ENCODE measurements at regions not wholly inside any gene's neighbourhood (a gene's known extent, or its start where the extent isn't known, plus 50 kb on each side); places are given as distances from the start of the nearest gene placed in this dataset.

DNA sequence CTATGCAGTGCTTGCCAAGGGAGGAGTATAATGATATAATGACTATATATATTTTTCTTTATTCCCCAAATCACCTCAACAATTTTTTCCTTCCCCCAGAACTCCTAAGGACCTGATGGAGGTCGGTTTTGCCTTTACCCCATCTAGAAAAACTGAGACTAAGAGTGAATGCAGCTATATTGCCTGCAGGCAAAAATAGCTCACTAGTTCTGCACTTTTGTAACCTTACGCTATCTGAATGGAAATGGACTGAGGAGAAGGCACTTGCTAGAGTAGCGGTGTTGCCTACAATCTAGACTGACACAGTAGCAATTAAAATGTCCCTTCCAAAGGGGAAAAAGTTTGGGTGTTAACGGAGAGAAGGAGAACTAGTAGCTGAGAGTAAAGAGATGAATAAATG is 379.5 kb upstream of the SEMA6D start:
- H3K4me1 ChIP-seq (ENCODE audit: insufficient read depth, low read length) = no peaks in the 10 kb centered on the region
- Mint-ChIP-seq H3K9me3 (peaks cover 2 to 9% (median 6%) of the 10 kb centered on the region in 8 donors), H3K4me3 (no peak overlapping the region), H3K4me1 (no peaks in the 10 kb centered on the region), H3K27ac (no peak overlapping the region), H3K36me3 (no peaks in the 10 kb centered on the region), H3K27me3 (no peaks in the 10 kb centered on the region)
- H3K27me3 ChIP-seq (ENCODE audit: insufficient read depth, low read length) = no peaks in the 10 kb centered on the region
- no peak overlapping the region for H3K4me3 ChIP-seq (ENCODE audit: low read length in 2 of 2)
- H3K27ac ChIP-seq (ENCODE audit: low read depth, low read length) = no peak overlapping the region
- H3K36me3 ChIP-seq (ENCODE audit: insufficient read depth, low read length) = no peaks in the 10 kb centered on the region
- no peaks in the 10 kb centered on the region for H3K9me3 ChIP-seq (ENCODE audit: control insufficient read depth in 1 of 2, low read length in 2 of 2)
- intact Hi-C loops (cut with micrococcal nuclease) = no loop called here
- CTCF ChIA-PET (ENCODE audit: partially characterized antibody) = no interaction called here
- no peak for DNase-seq
- POLR2A ChIA-PET (ENCODE audit: partially characterized antibody) = no interaction called here

DNA sequence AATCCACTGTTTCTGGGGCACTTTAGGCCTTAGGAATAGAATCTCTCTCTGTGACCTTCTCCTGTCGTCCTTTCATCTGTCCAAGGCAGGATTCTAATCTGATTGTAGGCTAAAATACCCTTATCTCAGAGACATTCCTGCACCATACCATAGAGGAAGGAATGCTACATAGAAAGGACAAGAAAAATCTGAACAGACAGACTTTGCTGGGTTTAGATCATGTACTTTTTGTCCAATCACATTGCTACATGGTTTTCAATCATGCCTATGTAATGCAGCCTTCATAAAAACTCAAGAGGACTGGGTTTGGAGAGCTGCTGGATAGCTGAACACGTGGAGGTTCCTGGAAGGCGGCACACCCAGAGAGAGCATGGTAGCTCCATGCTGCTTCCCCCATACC is 378.5 kb upstream of the SEMA6D start:
- no peaks in the 10 kb centered on the region for H3K4me1 ChIP-seq (ENCODE audit: insufficient read depth, low read length)
- POLR2A ChIA-PET (ENCODE audit: partially characterized antibody) = no interaction called here
- CTCF ChIA-PET (ENCODE audit: partially characterized antibody) = no interaction called here
- H3K27me3 ChIP-seq (ENCODE audit: insufficient read depth, low read length) = no peaks in the 10 kb centered on the region
- Mint-ChIP-seq H3K9me3 (peaks cover 2 to 9% (median 6%) of the 10 kb centered on the region in 8 donors), H3K4me1 (no peaks in the 10 kb centered on the region), H3K27ac (no peak overlapping the region), H3K4me3 (no peak overlapping the region), H3K36me3 (no peaks in the 10 kb centered on the region), H3K27me3 (no peaks in the 10 kb centered on the region)
- intact Hi-C loops (cut with micrococcal nuclease) = no loop called here
- H3K36me3 ChIP-seq (ENCODE audit: insufficient read depth, low read length) = no peaks in the 10 kb centered on the region
- DNase-seq = no peak
- no peaks in the 10 kb centered on the region for H3K9me3 ChIP-seq (ENCODE audit: control insufficient read depth in 1 of 2, low read length in 2 of 2)
- H3K27ac ChIP-seq (ENCODE audit: low read depth, low read length) = no peak overlapping the region
- no peak overlapping the region for H3K4me3 ChIP-seq (ENCODE audit: low read length in 2 of 2)

DNA sequence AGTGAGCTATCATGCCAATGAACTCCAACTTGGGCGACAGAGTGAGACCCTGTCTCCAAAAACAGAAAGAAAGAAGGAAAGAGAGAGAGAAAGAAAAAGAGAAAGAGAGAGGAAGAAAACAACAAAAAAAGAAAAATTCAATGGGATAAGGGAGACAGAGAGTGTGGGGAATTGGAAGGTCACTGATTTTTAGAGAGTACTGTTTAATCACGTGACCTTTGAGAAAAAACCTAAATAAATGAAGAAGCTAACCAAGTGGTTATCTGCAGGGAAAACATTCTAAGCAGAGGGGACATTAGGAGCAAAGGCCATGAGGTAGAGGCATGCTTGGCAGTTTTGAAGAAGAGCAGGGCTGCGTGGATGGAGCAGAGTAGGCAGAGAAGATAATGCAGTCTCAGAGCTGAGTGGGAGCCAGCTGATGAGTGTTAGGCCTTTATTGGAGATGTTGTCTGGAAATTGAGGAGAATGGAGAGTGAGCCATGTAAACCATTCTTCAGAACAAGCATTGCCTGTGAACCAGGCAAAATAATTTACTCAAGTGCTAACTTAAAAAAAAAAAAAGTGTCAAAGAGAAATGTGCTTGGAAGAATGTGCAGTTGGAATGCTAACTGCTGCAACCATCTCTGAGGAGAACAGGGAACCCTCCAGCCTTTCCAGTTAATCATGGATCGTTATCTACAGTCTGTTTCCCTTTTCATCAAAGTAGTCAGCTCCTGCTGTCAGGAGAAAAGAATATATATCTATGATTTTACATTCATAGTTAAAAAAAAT is 377.3 kb upstream of the SEMA6D start:
- DNase-seq = no peak
- H3K9me3 Mint-ChIP-seq = peaks cover 0 to 9% (median 6%) of the 10 kb centered on the region in 8 donors
- Histone ChIP-seq H3K27me3 (ENCODE audit: insufficient read depth, low read length) (no peaks in the 10 kb centered on the region), H3K4me3 (ENCODE audit: low read length in 2 of 2) (no peak overlapping the region), H3K27ac (ENCODE audit: low read depth, low read length) (no peak overlapping the region), H3K4me1 (ENCODE audit: insufficient read depth, low read length) (no peaks in the 10 kb centered on the region), H3K36me3 (ENCODE audit: insufficient read depth, low read length) (no peaks in the 10 kb centered on the region), H3K9me3 (ENCODE audit: control insufficient read depth in 1 of 2, low read length in 2 of 2) (no peaks in the 10 kb centered on the region)
- no peak overlapping the region for H3K4me3 Mint-ChIP-seq
- POLR2A ChIA-PET (ENCODE audit: partially characterized antibody) = no interaction called here
- intact Hi-C loops (cut with micrococcal nuclease) = no loop called here
- H3K27me3 Mint-ChIP-seq = no peaks in the 10 kb centered on the region
- no peaks in the 10 kb centered on the region for H3K4me1 Mint-ChIP-seq
- CTCF ChIA-PET (ENCODE audit: partially characterized antibody) = no interaction called here
- no peak overlapping the region for H3K27ac Mint-ChIP-seq
- H3K36me3 Mint-ChIP-seq = no peaks in the 10 kb centered on the region

DNA sequence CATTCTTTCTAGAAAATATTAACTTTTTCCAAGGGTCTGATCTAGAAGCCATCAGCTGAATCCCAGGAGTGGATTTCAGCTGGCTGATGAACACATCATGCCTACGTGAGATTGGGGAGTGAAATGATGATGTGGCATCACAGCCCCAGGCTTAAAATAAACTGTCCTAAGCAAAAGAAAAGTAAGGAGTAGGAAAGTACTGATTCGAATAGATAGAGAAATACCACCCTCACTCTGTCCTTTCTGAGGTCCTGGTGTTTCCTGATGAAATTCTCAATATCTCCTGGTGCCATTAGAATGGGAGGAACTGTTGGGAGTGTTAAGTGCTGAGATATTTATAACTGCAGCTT is 376.8 kb upstream of the SEMA6D start:
- Mint-ChIP-seq H3K9me3 (peaks cover 0 to 9% (median 4%) of the 10 kb centered on the region in 8 donors), H3K27ac (no peak overlapping the region), H3K27me3 (no peaks in the 10 kb centered on the region), H3K4me1 (no peaks in the 10 kb centered on the region), H3K4me3 (no peak overlapping the region), H3K36me3 (no peaks in the 10 kb centered on the region)
- no peaks in the 10 kb centered on the region for H3K27me3 ChIP-seq (ENCODE audit: insufficient read depth, low read length)
- H3K36me3 ChIP-seq (ENCODE audit: insufficient read depth, low read length) = no peaks in the 10 kb centered on the region
- POLR2A ChIA-PET (ENCODE audit: partially characterized antibody) = no interaction called here
- H3K9me3 ChIP-seq (ENCODE audit: control insufficient read depth in 1 of 2, low read length in 2 of 2) = no peaks in the 10 kb centered on the region
- no peak overlapping the region for H3K27ac ChIP-seq (ENCODE audit: low read depth, low read length)
- CTCF ChIA-PET (ENCODE audit: partially characterized antibody) = no interaction called here
- H3K4me1 ChIP-seq (ENCODE audit: insufficient read depth, low read length) = no peaks in the 10 kb centered on the region
- intact Hi-C loops (cut with micrococcal nuclease) = no loop called here
- no peak for DNase-seq
- no peak overlapping the region for H3K4me3 ChIP-seq (ENCODE audit: low read length in 2 of 2)

GRCh38 chr15:47349179-47349578 is 368.1 kb upstream of the SEMA6D start:
- no peaks in the 10 kb centered on the region for H3K36me3 ChIP-seq (ENCODE audit: insufficient read depth, low read length)
- H3K36me3 Mint-ChIP-seq = no peaks in the 10 kb centered on the region
- H3K9me3 Mint-ChIP-seq = peaks cover 0 to 8% (median 0%) of the 10 kb centered on the region in 8 donors
- H3K4me1 Mint-ChIP-seq = no peaks in the 10 kb centered on the region
- intact Hi-C loops (cut with micrococcal nuclease) = no loop called here
- H3K27me3 Mint-ChIP-seq = no peaks in the 10 kb centered on the region
- ChIA-PET CTCF (ENCODE audit: partially characterized antibody) (no interaction called here), POLR2A (ENCODE audit: partially characterized antibody) (no interaction called here)
- H3K27ac ChIP-seq (ENCODE audit: low read depth, low read length) = no peak overlapping the region
- no peak overlapping the region for H3K4me3 Mint-ChIP-seq
- H3K4me1 ChIP-seq (ENCODE audit: insufficient read depth, low read length) = no peaks in the 10 kb centered on the region
- DNase-seq = no peak
- H3K9me3 ChIP-seq (ENCODE audit: control insufficient read depth in 1 of 2, low read length in 2 of 2) = no peaks in the 10 kb centered on the region
- H3K27ac Mint-ChIP-seq = no peak overlapping the region
- no peak overlapping the region for H3K4me3 ChIP-seq (ENCODE audit: low read length in 2 of 2)
- H3K27me3 ChIP-seq (ENCODE audit: insufficient read depth, low read length) = no peaks in the 10 kb centered on the region

DNA sequence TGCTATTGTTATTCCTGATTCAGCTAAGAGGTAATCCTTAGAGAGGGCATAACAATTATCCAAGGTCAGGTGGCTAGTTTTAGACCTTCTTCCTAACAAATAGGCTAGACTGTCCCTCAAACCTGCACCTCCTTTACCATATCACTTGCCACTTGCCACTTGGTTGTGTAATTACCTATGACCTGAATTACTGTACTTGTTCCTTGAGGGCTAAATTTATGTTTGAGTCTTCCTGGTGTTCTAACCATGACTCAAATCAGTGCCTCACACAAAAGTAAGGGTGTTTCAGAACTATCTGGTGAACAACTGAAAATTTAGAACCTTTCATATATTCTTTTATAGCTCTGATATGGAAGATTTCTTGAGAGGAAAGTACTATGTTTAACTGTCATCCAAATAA is 365.8 kb upstream of the SEMA6D start:
- intact Hi-C loops (cut with micrococcal nuclease) = no loop called here

DNA sequence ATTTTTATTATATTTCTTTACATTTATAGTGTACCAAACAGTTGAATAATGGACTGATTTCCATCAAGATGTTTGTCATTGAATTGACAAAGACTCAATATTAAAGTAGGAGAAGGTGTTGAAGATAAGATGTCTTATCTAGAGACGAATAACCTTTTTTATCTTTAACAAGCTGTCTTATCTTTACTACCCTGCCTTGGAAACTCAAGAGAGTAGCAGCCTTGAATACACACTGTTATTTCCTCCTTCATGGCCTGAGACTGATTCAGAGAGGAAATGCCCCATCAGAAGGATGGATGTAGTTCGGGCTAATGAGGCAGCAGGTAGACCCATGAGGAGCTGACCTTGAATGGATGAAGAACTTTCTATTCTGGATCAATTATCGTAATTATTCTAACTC is 365.1 kb upstream of the SEMA6D start:
- no peak for DNase-seq
- H3K4me1 ChIP-seq (ENCODE audit: insufficient read depth, low read length) = no peaks in the 10 kb centered on the region
- H3K9me3 Mint-ChIP-seq = peaks cover 0 to 2% (median 0%) of the 10 kb centered on the region in 8 donors
- H3K9me3 ChIP-seq (ENCODE audit: control insufficient read depth in 1 of 2, low read length in 2 of 2) = no peaks in the 10 kb centered on the region
- H3K27ac Mint-ChIP-seq = no peak overlapping the region
- CTCF ChIA-PET (ENCODE audit: partially characterized antibody) = no interaction called here
- POLR2A ChIA-PET (ENCODE audit: partially characterized antibody) = no interaction called here
- H3K36me3 Mint-ChIP-seq = no peaks in the 10 kb centered on the region
- H3K4me3 Mint-ChIP-seq = no peak overlapping the region
- H3K27me3 ChIP-seq (ENCODE audit: insufficient read depth, low read length) = no peaks in the 10 kb centered on the region
- H3K4me3 ChIP-seq (ENCODE audit: low read length in 2 of 2) = no peak overlapping the region
- intact Hi-C loops (cut with micrococcal nuclease) = no loop called here
- H3K4me1 Mint-ChIP-seq = no peaks in the 10 kb centered on the region
- no peak overlapping the region for H3K27ac ChIP-seq (ENCODE audit: low read depth, low read length)
- no peaks in the 10 kb centered on the region for H3K27me3 Mint-ChIP-seq
- H3K36me3 ChIP-seq (ENCODE audit: insufficient read depth, low read length) = no peaks in the 10 kb centered on the region

More for the DNA sequence above, 365.8 kb upstream of the SEMA6D start:
- H3K4me3 ChIP-seq (ENCODE audit: low read length in 2 of 2) = no peak overlapping the region
- H3K4me3 Mint-ChIP-seq = no peak overlapping the region
- no peaks in the 10 kb centered on the region for H3K27me3 Mint-ChIP-seq
- peaks cover 0 to 2% (median 0%) of the 10 kb centered on the region in 8 donors for H3K9me3 Mint-ChIP-seq
- no peak overlapping the region for H3K27ac ChIP-seq (ENCODE audit: low read depth, low read length)
- H3K4me1 Mint-ChIP-seq = no peaks in the 10 kb centered on the region
- no peaks in the 10 kb centered on the region for H3K4me1 ChIP-seq (ENCODE audit: insufficient read depth, low read length)
- no peak for DNase-seq
- H3K36me3 Mint-ChIP-seq = no peaks in the 10 kb centered on the region
- no peak overlapping the region for H3K27ac Mint-ChIP-seq
- ChIA-PET CTCF (ENCODE audit: partially characterized antibody) (no interaction called here), POLR2A (ENCODE audit: partially characterized antibody) (no interaction called here)
- no peaks in the 10 kb centered on the region for H3K27me3 ChIP-seq (ENCODE audit: insufficient read depth, low read length)
- no peaks in the 10 kb centered on the region for H3K9me3 ChIP-seq (ENCODE audit: control insufficient read depth in 1 of 2, low read length in 2 of 2)
- H3K36me3 ChIP-seq (ENCODE audit: insufficient read depth, low read length) = no peaks in the 10 kb centered on the region

DNA sequence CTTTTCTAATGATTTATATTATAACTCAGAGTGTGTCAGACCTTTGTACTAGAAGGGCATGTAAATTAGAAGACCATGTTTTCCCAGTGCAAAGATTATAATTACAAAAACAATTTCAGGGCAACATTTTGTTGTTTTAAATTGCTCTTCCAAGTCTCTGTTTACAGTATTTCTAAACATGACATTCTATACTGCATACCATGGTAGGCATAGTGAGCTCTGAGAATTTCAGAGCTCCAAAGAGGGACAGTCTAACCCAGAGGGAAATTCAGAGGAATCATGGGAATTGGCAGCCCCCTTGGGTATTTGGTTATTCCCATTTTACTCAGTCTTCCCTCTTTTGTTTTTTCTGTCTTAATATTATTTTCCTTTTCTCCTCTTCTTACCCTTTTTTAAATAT is 361.5 kb upstream of the SEMA6D start:
- no peaks in the 10 kb centered on the region for H3K36me3 ChIP-seq (ENCODE audit: insufficient read depth, low read length)
- no peaks in the 10 kb centered on the region for H3K9me3 ChIP-seq (ENCODE audit: control insufficient read depth in 1 of 2, low read length in 2 of 2)
- no peak overlapping the region for H3K27ac ChIP-seq (ENCODE audit: low read depth, low read length)
- Mint-ChIP-seq H3K36me3 (no peaks in the 10 kb centered on the region), H3K27ac (no peak overlapping the region), H3K27me3 (no peaks in the 10 kb centered on the region), H3K4me3 (no peak overlapping the region), H3K9me3 (peaks cover 0 to 2% (median 0%) of the 10 kb centered on the region in 8 donors), H3K4me1 (no peaks in the 10 kb centered on the region)
- CTCF ChIA-PET (ENCODE audit: partially characterized antibody) = no interaction called here
- no peak overlapping the region for H3K4me3 ChIP-seq (ENCODE audit: low read length in 2 of 2)
- intact Hi-C loops (cut with micrococcal nuclease) = no loop called here
- POLR2A ChIA-PET (ENCODE audit: partially characterized antibody) = no interaction called here
- H3K4me1 ChIP-seq (ENCODE audit: insufficient read depth, low read length) = no peaks in the 10 kb centered on the region
- H3K27me3 ChIP-seq (ENCODE audit: insufficient read depth, low read length) = no peaks in the 10 kb centered on the region
- DNase-seq = no peak
